Spleen (tissue), 11 donors: ENCODE measurements at regions not wholly inside any gene's neighbourhood (a gene's known extent, or its start where the extent isn't known, plus 50 kb on each side); places are given as distances from the start of the nearest gene placed in this dataset.

Experiments used
- DNase-seq: peaks from one replicate; pipeline ENCODE4 v3.0.0-alpha.2; 2020
- H3K27ac ChIP-seq, 8 donors: fragments of 200-600 bp; sonication (generic) in 7 of 8; 1 replicate in 4 of 8; 2 replicates in 4 of 8; pipeline versions ENCODE4 v1.5.0 to v1.8.0; 2016 to 2021; ENCODE audit warnings: inconsistent platforms in 4 of 8, mild to moderate bottlenecking in 4 of 8, moderate library complexity in 1 of 8
- H3K27me3 ChIP-seq, 7 donors: fragments of 200-600 bp; sonication (generic) in 6 of 7; replicated peaks in 1 of 7; 1 replicate in 4 of 7; 2 replicates in 3 of 7; pipeline versions ENCODE4 v1.5.0 to v1.8.0; 2016 to 2021; ENCODE audit warnings: inconsistent platforms in 3 of 7, mild to moderate bottlenecking in 1 of 7
- H3K36me3 ChIP-seq, 6 donors: fragments of 200-600 bp; sonication (generic) in 5 of 6; 1 replicate in 4 of 6; 2 replicates in 2 of 6; pipeline versions ENCODE4 v1.5.0 to v1.8.0; 2016 to 2021; ENCODE audit warnings: inconsistent platforms in 2 of 6
- H3K4me1 ChIP-seq, 6 donors: fragments of 200-600 bp; sonication (generic) in 5 of 6; 1 replicate in 3 of 6; 2 replicates in 3 of 6; pipeline versions ENCODE4 v1.5.0 to v1.8.0; 2016 to 2021; ENCODE audit warnings: inconsistent platforms in 3 of 6
- H3K4me3 ChIP-seq, 8 donors: fragments of 200-600 bp; sonication (generic) in 7 of 8; 1 replicate in 4 of 8; 2 replicates in 4 of 8; pipeline versions ENCODE4 v1.5.0 to v1.8.0; 2016 to 2021; ENCODE audit warnings: inconsistent platforms in 4 of 8, mild to moderate bottlenecking in 4 of 8, moderate library complexity in 2 of 8
- H3K9me3 ChIP-seq, 8 donors: fragments of 200-600 bp; sonication (generic) in 7 of 8; 1 replicate in 4 of 8; 2 replicates in 4 of 8; pipeline versions ENCODE4 v1.5.0 to v1.8.0; 2016 to 2021; ENCODE audit warnings: inconsistent platforms in 4 of 8
- POLR2A ChIP-seq, 3 donors: fragments of 450-650 bp; IDR thresholded peaks; one replicate each; pipeline ENCODE4 v1.5.1; 2017; ENCODE audit warnings: antibody characterized with exemption in 3 of 3, mild to moderate bottlenecking in 1 of 3
- POLR2AphosphoS5 ChIP-seq, 3 donors: sonication (generic); formaldehyde crosslinking; IDR thresholded peaks; one replicate each; pipeline ENCODE4 v1.5.1; 2017; ENCODE audit warnings: antibody characterized with exemption in 3 of 3
- WGBS, 5 donors: extraction: QIAGEN DNeasy Blood & Tissue Kit in 3 of 5; methylation state at CpG; one replicate each; pipeline versions ENCODE4 v1.1.5 to v1.1.7; 2013 to 2018; 5-methylcytosine and 5-hydroxymethylcytosine counted together
- intact Hi-C: fragments of 100-400 bp; cut with DNase I; formaldehyde crosslinking; loops from one replicate; pipeline ENCODE4 v1.15.0; 2023; ENCODE audit warnings: low total_unique reads
- TF ChIP-seq, protein P1 (sequence below), 11 experiments: fragments of 200-600 bp in 7 of 11; fragments of 450-650 bp in 4 of 11; sonication (generic) in 4 of 11; IDR thresholded peaks in 8 of 11; conservative IDR thresholded peaks in 3 of 11; 1 replicate in 7 of 11; 2 replicates in 4 of 11; pipeline versions ENCODE4 v1.4.0 to v1.8.0; 2016 to 2021; ENCODE audit warnings: antibody characterized with exemption in 11 of 11, inconsistent platforms in 4 of 11, mild to moderate bottlenecking in 1 of 11
- donor health status: healthy with polysubstance abuse.
- donor health status: DM: no; HTN: no; CAD: no; lungs with moderate emphysema.
- donor health status: DM: no; HTN: no; CAD: no.
- donor health status: Bipolar disorder and iron deficiency.
- donor health status: healthy.
- donor health status: DM: no; HTN: no; CAD: no.
- donor health status: DM: yes; HTN: yes; CAD: no.

GRCh38 chrX:98956014-98956413 lies 1454.1 kb downstream of the PCDH19 start:
- no peak for TF ChIP-seq POLR2AphosphoS5 (IDR thresholded peaks at IDR 0.05)
- TF ChIP-seq POLR2A (IDR thresholded peaks at IDR 0.05), result no peak
- TF ChIP-seq, protein P1, sequence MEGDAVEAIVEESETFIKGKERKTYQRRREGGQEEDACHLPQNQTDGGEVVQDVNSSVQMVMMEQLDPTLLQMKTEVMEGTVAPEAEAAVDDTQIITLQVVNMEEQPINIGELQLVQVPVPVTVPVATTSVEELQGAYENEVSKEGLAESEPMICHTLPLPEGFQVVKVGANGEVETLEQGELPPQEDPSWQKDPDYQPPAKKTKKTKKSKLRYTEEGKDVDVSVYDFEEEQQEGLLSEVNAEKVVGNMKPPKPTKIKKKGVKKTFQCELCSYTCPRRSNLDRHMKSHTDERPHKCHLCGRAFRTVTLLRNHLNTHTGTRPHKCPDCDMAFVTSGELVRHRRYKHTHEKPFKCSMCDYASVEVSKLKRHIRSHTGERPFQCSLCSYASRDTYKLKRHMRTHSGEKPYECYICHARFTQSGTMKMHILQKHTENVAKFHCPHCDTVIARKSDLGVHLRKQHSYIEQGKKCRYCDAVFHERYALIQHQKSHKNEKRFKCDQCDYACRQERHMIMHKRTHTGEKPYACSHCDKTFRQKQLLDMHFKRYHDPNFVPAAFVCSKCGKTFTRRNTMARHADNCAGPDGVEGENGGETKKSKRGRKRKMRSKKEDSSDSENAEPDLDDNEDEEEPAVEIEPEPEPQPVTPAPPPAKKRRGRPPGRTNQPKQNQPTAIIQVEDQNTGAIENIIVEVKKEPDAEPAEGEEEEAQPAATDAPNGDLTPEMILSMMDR (IDR thresholded peaks at IDR 0.05 in 8 of 11, conservative IDR thresholded peaks at IDR 0.05 in 3 of 11), result no peak
- DNase-seq, result no peak
- Histone ChIP-seq H3K9me3 (peaks cover 0 to 23% (median 6%) of the 10 kb centered on the region in 8 donors), H3K27me3 (no peaks in the 10 kb centered on the region), H3K27ac (no peak overlapping the region), H3K4me1 (no peaks in the 10 kb centered on the region), H3K36me3 (no peaks in the 10 kb centered on the region), H3K4me3 (no peak overlapping the region)
- intact Hi-C loops, result no loop called here
- WGBS, 5 donors, result 35 to 67% (median 63%) methylated on average over 1 to 2 of the region's 2 CpGs

DNA sequence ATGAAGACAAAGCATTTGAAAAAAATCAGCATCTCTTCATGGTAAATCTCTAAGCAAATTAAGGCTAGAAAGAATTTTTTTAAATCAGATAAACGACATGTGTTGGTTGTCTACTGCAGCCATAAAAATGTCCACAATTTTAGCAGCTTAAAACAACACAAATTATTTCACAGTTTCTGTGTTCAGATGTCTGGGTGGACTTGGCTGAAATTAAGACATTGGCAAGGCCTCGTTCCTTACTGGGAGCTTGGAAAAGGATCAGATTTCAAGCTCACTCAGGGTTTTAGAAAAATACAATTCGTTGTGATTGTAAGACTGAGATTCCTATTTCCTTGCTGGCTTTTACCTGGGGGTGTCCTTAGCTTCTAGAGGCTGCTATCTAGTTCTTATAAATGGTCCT lies 1470.6 kb downstream of the PCDH19 start:
- Histone ChIP-seq H3K27me3 (no peaks in the 10 kb centered on the region), H3K27ac (no peak overlapping the region), H3K36me3 (no peaks in the 10 kb centered on the region), H3K4me3 (no peak overlapping the region), H3K9me3 (peaks cover 0 to 6% (median 0%) of the 10 kb centered on the region in 8 donors), H3K4me1 (no peaks in the 10 kb centered on the region)
- TF ChIP-seq POLR2AphosphoS5 (IDR thresholded peaks at IDR 0.05) (no peak), POLR2A (IDR thresholded peaks at IDR 0.05) (no peak)
- TF ChIP-seq, protein P1 (IDR thresholded peaks at IDR 0.05 in 8 of 11, conservative IDR thresholded peaks at IDR 0.05 in 3 of 11), result no peak
- DNase-seq, result no peak
- intact Hi-C loops, result no loop called here
- 33 to 49% (median 46%) methylated on average over 3 of the region's 3 CpGs for WGBS, 5 donors

- Histone ChIP-seq H3K27me3 (peaks cover 0 to 5% (median 0%) of the 10 kb centered on the region in 7 donors), H3K27ac (no peak overlapping the region), H3K9me3 (peaks cover 0 to 11% (median 0%) of the 10 kb centered on the region in 8 donors), H3K4me3 (no peak overlapping the region), H3K4me1 (no peaks in the 10 kb centered on the region), H3K36me3 (no peaks in the 10 kb centered on the region)
- intact Hi-C loops, result no loop called here
- WGBS, 5 donors, result 8 to 33% (median 20%) methylated on average over 1 of the region's 1 CpG
- DNase-seq, result no peak
- TF ChIP-seq, protein P1 (IDR thresholded peaks at IDR 0.05 in 8 of 11, conservative IDR thresholded peaks at IDR 0.05 in 3 of 11), result no peak
These were observed 1478.9 kb downstream of the PCDH19 start for GRCh38 chrX:98931216-98931615.

DNA sequence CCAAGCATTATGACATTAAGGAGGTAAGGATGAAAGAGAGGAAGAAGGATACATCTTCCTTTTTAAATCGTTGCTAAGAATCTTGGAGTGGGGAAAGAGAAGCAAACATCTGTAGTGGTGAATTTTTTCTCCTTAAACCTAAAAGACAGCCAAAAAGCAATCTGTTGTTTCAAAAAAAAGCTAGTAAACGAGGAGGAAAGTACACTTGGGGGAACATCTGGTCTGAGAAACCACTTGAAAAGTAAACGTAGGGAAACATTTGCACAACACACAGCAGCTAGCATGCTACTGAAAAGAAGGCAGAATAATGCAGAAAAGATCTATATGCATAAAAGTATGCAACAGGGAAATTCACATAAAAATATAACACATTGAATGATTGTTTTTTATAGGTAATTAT lies 1485.6 kb downstream of the PCDH19 start:
- TF ChIP-seq POLR2A (IDR thresholded peaks at IDR 0.05) (no peak), POLR2AphosphoS5 (IDR thresholded peaks at IDR 0.05) (no peak)
- TF ChIP-seq, protein P1 (IDR thresholded peaks at IDR 0.05 in 8 of 11, conservative IDR thresholded peaks at IDR 0.05 in 3 of 11), result no peak
- 48 to 55% (median 50%) methylated on average over 3 of the region's 3 CpGs for WGBS, 5 donors

More for the DNA sequence above, 1485.6 kb downstream of the PCDH19 start:
- intact Hi-C loops, result no loop called here
- Histone ChIP-seq H3K4me3 (no peak overlapping the region), H3K9me3 (peaks cover 0 to 20% (median 3%) of the 10 kb centered on the region in 8 donors), H3K27me3 (no peaks in the 10 kb centered on the region), H3K27ac (no peak overlapping the region), H3K4me1 (no peaks in the 10 kb centered on the region), H3K36me3 (no peaks in the 10 kb centered on the region)
- no peak for DNase-seq
